ENCODE measurements at regions not wholly inside any gene's neighbourhood (a gene's known extent, or its start where the extent isn't known, plus 50 kb on each side); places are given as distances from the start of the nearest gene placed in this dataset.

DNA sequence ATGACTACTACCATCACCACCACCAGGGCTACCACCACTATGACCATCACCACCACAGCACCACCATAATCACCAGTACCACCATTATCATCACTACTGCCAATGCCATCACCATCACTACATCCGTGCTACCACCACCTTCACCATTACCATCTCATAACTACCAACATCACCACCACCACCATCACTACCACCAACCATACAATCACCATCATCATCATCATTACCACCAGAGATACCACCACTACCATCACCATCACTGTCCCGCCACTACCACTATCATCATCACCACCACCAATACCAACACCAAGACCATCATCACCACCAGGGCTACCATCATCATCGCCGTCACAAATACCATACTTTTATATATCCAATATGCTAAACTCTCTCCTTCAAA, 369.6 kb upstream of the DYNLRB2 start:
- TF ChIP-seq, protein P1, sequence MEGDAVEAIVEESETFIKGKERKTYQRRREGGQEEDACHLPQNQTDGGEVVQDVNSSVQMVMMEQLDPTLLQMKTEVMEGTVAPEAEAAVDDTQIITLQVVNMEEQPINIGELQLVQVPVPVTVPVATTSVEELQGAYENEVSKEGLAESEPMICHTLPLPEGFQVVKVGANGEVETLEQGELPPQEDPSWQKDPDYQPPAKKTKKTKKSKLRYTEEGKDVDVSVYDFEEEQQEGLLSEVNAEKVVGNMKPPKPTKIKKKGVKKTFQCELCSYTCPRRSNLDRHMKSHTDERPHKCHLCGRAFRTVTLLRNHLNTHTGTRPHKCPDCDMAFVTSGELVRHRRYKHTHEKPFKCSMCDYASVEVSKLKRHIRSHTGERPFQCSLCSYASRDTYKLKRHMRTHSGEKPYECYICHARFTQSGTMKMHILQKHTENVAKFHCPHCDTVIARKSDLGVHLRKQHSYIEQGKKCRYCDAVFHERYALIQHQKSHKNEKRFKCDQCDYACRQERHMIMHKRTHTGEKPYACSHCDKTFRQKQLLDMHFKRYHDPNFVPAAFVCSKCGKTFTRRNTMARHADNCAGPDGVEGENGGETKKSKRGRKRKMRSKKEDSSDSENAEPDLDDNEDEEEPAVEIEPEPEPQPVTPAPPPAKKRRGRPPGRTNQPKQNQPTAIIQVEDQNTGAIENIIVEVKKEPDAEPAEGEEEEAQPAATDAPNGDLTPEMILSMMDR (IDR thresholded peaks at IDR 0.05; ENCODE audit: unreplicated experiment), result no peak
- Mint-ChIP-seq H3K4me1 (ENCODE audit: unreplicated experiment) (no peaks in the 10 kb centered on the region), H3K27ac (ENCODE audit: unreplicated experiment) (no peak overlapping the region), H3K4me3 (ENCODE audit: unreplicated experiment) (no peak overlapping the region), H3K27me3 (ENCODE audit: unreplicated experiment) (no peaks in the 10 kb centered on the region), H3K36me3 (ENCODE audit: low read depth, unreplicated experiment) (no peaks in the 10 kb centered on the region), H3K9me3 (ENCODE audit: unreplicated experiment) (no peaks in the 10 kb centered on the region)
- no peak for DNase-seq (ENCODE audit: low spot score)

DNA sequence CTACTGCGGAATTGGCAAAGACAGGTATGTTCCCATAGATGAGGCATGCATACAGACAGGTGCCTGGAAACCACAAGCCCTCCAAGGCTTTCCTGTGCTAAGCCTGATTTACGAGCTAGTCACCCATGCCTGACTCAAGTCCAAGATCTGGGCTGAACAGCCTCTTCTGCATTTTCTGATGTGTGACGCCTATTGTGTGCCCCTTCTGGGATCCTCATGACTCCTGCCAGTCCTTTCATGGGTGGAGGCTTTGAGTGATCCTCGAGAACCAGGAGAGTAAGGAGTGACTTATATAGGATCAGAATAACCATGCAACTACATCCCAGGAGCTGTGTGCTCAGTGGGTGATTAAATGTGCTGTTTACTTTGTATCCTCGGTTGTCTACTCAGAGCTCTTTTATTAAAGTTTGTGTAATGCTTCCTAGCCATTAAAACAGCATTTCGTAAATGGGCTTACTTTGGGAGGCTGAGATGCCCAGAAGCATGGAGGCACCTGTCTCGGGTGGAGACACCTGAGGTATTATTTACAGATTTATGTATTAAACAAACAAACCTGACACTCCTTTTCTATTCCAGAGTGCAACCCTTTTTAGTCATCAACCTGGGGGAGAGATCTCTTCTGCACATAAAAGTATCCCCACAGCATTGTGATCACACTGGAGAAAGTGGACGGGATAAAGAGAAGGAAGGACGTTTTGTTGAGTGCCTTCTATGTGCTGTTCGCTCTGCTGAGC, 373.0 kb upstream of the DYNLRB2 start:
- Mint-ChIP-seq H3K36me3 (ENCODE audit: low read depth, unreplicated experiment) (no peaks in the 10 kb centered on the region), H3K27ac (ENCODE audit: unreplicated experiment) (no peak overlapping the region), H3K4me3 (ENCODE audit: unreplicated experiment) (no peak overlapping the region), H3K4me1 (ENCODE audit: unreplicated experiment) (no peaks in the 10 kb centered on the region), H3K9me3 (ENCODE audit: unreplicated experiment) (no peaks in the 10 kb centered on the region), H3K27me3 (ENCODE audit: unreplicated experiment) (no peaks in the 10 kb centered on the region)
- TF ChIP-seq, protein P1 (IDR thresholded peaks at IDR 0.05; ENCODE audit: unreplicated experiment), result no peak
- DNase-seq (ENCODE audit: low spot score), result no peak

DNA sequence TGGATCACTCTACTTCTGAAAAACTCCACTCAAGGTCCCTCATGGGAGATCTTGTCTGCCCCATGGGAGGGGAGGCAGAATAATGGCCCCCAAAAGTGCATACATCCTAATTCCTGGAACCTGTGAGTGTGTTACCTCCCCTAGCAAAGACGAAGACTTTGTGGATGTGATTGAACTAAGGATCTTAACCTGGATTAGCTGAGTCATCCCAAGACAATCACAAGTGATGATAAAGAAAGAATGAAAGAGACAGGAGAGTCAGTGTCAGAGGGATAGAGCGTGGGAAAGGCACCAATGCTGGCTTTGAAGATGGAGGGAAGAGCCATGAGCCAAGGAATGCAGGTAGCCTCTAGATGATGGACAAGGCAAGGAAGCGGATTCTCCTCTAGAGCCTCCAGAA, 374.7 kb upstream of the DYNLRB2 start:
- Mint-ChIP-seq H3K4me1 (ENCODE audit: unreplicated experiment) (no peaks in the 10 kb centered on the region), H3K9me3 (ENCODE audit: unreplicated experiment) (no peaks in the 10 kb centered on the region), H3K27ac (ENCODE audit: unreplicated experiment) (no peak overlapping the region), H3K4me3 (ENCODE audit: unreplicated experiment) (no peak overlapping the region), H3K36me3 (ENCODE audit: low read depth, unreplicated experiment) (no peaks in the 10 kb centered on the region), H3K27me3 (ENCODE audit: unreplicated experiment) (no peaks in the 10 kb centered on the region)
- DNase-seq (ENCODE audit: low spot score), result no peak
- TF ChIP-seq, protein P1 (IDR thresholded peaks at IDR 0.05; ENCODE audit: unreplicated experiment), result no peak

DNA sequence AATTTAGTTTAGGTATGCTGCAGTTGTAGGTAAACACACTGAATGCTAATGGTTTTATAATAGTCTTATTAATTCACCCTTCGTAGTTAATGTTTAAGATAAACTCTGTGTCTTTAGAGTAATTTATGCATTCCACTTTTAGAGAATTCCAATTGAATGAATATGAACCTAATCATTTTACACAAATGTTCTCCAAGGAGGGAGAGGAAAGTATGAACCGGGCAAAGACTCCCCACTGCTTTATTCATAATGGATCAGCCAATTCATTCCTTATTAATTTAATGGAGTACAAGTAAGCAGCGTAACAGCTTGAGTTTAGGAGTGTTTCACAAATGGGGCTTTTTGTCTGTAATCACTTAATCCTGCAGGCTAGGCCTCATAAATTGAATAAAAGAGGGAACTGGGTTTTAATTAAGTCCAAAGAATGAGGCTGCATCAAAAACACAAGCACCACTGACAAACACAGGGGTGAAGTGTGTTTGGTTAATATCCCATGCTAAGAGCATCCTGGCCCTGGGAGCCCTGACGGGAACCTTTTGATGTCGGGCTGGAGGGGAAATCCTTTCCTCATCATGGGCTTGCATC, 375.7 kb upstream of the DYNLRB2 start:
- no peaks in the 10 kb centered on the region for H3K4me1 Mint-ChIP-seq (ENCODE audit: unreplicated experiment)
- no peak overlapping the region for H3K4me3 Mint-ChIP-seq (ENCODE audit: unreplicated experiment)
- TF ChIP-seq, protein P1 (IDR thresholded peaks at IDR 0.05; ENCODE audit: unreplicated experiment), result no peak
- no peaks in the 10 kb centered on the region for H3K9me3 Mint-ChIP-seq (ENCODE audit: unreplicated experiment)
- no peaks in the 10 kb centered on the region for H3K27me3 Mint-ChIP-seq (ENCODE audit: unreplicated experiment)
- H3K36me3 Mint-ChIP-seq (ENCODE audit: low read depth, unreplicated experiment), result no peaks in the 10 kb centered on the region
- H3K27ac Mint-ChIP-seq (ENCODE audit: unreplicated experiment), result no peak overlapping the region
- no peak for DNase-seq (ENCODE audit: low spot score)

DNA sequence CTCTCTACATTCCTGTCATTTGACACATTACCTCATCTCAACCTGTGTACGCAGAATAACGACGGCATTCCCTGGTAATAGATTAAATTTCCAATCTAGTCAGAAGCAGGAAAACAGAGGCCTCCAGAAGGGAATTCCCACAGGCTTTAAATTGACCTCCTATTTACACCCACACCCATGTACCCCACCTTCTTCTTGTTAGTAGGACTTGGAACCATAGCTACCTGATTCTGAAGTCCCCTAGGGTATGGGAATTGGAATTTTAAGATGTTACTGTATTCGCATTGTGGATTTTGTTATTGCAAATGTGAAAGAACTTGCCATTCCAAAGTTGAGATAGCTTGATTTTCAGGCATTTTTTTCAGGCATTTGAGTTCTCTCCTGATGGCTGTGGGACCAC, 377.5 kb upstream of the DYNLRB2 start:
- H3K27ac Mint-ChIP-seq (ENCODE audit: unreplicated experiment), result no peak overlapping the region

More for the DNA sequence above, 377.5 kb upstream of the DYNLRB2 start:
- TF ChIP-seq, protein P1 (IDR thresholded peaks at IDR 0.05; ENCODE audit: unreplicated experiment), result no peak
- Mint-ChIP-seq H3K4me3 (ENCODE audit: unreplicated experiment) (no peak overlapping the region), H3K9me3 (ENCODE audit: unreplicated experiment) (no peaks in the 10 kb centered on the region), H3K4me1 (ENCODE audit: unreplicated experiment) (no peaks in the 10 kb centered on the region), H3K36me3 (ENCODE audit: low read depth, unreplicated experiment) (no peaks in the 10 kb centered on the region), H3K27me3 (ENCODE audit: unreplicated experiment) (no peaks in the 10 kb centered on the region)
- no peak for DNase-seq (ENCODE audit: low spot score)

Data from endothelial cell (in vitro differentiated cells).